Erythroblast (primary cell): ENCODE measurements at regions not wholly inside any gene's neighbourhood (a gene's known extent, or its start where the extent isn't known, plus 50 kb on each side); places are given as distances from the start of the nearest gene placed in this dataset.
"Not testable (repeated sequence)": the region's sequence is repeated elsewhere in the genome, so short reads cannot be mapped to it uniquely, and the experiment has no call there.

Experiments used
- DNase-seq, 2 experiments: peaks; one replicate each; lab custom pipeline; 2025; lab: John Stamatoyannopoulos, UW
- GATA1 ChIP-seq: IDR thresholded peaks from 2 replicates; pipeline ENCODE4 v1.6.1; 2011; ENCODE audit warnings: low read depth, mild to moderate bottlenecking, control low read depth, low read length, moderate library complexity
- POLR2A ChIP-seq: IDR thresholded peaks from 2 replicates; pipeline ENCODE4 v1.6.1; 2011; ENCODE audit warnings: mild to moderate bottlenecking, low read length

DNA sequence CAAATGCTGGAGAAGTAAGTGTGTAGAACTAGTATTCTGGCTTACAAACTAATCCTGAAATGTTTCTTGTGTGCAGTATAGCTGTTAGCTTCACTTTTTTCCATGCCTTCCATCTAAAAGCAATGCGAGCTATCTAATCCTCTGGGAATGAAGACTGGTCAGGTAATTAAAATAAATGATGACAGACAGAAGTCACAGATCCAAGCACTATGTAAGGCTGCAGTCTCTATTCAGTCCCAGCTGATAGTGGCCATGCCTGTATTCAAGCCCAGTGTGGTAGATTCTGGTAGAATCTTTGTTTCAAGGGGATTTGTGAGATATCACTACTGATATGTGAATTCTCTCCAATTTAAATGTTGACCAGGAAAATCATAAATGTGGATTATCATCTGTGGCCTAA is 637.2 kb downstream of the TMTC2 start:
- TF ChIP-seq POLR2A, result no peak
- TF ChIP-seq GATA1, result no peak

DNA sequence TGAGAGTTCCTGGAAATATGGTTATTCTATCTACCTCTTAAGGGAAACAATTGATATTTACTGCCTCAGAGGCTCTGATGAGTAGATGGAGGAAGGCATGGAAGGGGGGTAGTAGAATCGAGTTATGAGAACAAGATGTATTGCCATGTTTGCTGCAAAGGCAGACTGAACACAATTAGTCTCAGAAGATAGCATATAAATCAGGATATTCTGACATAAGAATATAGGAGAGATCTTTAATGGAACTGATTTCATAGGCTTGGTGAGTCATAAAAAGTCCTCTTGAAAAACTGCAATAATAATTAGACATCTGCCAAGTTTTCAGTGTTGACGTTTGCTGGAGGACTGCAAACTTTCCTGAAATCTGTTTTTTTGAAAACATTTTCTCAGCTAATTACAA is 636.1 kb downstream of the TMTC2 start:
- TF ChIP-seq POLR2A, result no peak
- TF ChIP-seq GATA1, result no peak
- no peak for DNase-seq

More for the DNA sequence above, 637.2 kb downstream of the TMTC2 start:
- no peak for DNase-seq

DNA sequence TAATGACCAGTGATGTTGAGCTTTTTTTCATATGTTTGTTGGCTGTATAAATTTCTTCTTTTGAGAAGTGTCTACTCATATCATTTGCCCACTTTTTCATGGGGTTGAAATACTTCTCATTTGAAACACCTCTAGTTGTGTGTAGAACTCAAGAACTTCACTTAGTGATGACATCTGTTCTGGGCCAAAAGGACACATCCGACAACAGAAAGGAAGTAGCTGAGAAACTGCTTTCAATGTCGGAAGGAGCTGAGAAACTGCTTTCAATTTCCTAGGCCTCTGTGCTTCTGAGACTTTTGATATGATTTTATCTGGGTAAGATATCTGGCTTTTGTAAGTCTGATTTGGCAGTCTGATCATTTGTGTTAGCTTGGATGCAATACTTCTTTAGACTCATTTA is 635.3 kb downstream of the TMTC2 start:
- TF ChIP-seq POLR2A (no peak), GATA1 (no peak)
- no peak for DNase-seq

DNA sequence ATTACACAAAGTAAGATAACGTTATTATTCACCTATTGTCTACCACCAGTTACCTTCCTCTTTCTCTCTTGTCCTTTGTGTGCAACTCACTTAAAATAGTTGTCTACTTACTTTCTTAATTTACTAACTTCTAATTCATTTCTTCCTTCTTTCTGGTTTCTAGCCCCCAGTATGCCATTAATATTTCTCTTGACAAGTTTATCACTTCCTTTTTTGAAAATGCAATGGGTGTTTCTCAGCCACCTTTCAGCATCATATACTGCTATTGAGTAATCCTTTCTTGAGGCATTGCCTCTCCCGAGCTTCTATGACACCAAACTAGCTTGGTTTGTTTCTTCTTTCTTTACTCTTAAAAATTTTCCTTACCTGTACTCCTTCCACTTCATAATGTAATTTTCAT is 633.6 kb downstream of the TMTC2 start:
- TF ChIP-seq POLR2A, result no peak
- no peak for TF ChIP-seq GATA1
- DNase-seq, result no peak

DNA sequence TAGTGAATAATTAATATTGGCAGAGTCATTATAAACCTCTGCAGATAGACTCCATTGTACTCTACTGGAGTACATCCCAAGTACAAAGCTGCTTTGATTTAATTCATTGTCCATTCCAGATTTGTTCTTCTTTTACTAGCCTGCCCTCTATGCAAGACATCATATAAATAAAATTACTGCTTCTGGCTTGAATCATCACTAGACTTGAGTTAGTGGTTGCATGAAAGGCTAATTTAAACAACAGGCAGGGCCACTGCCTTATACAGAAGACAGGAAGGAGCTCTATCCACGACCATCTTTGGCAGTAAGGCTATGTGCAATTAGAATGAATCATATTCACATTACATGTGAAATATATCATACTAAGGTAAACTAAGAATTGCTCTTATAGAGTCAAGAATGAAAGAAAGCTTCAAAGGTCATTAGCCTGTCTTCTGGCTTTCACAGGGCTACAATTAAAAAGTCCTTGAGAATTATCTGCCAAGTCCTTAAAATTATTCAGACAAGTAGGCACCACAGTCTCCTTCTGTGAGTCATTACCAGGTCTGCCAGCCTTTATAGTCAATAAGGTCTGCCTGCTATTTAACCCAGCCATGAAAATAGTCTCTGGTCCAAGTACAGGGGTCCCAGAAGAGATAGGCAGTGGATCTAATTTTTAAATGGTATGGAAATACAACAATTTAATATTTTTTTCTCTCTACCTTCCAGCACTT is 631.8 kb downstream of the TMTC2 start:
- TF ChIP-seq POLR2A, result no peak
- TF ChIP-seq GATA1, result no peak

DNA sequence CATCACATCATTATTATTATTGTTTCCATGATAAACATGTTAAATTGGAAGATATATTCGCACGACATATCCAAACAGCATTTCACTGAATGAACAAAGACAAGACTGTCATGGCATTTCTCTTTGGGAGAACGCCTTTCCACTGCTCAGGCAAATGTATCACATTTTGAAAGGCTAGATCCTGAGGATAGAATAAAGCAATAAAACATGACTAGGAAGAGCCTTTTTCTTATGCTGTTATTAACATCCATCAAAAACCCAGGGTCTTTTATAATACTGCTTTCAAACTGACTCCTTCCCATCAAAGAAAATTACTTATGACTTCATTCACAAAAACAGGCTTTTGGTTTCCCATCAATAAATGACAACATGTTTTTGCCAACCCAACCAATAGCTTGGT is 630.9 kb downstream of the TMTC2 start:
- no peak for DNase-seq
- TF ChIP-seq GATA1 (no peak), POLR2A (no peak)

More for the DNA sequence above, 631.8 kb downstream of the TMTC2 start:
- DNase-seq, result no peak

DNA sequence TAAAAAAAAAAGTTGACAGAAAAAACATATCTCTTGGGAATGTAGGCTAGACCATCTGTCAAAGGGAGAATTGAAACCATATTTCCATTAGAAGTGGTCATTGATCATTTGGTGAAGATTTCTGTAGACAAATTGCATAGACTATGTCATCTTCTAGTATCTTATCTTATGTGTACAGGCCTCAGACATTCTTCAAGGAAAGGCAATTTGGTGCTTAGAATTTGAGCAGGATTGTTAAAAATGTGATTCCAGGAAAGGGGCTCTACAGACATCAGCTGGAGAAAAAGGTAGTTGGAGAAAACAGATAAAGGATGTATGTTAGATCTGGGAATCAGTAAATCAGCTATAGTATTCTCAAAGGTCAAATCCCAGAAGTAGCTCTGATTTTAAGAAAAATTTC is 627.1 kb downstream of the TMTC2 start:
- no peak for TF ChIP-seq POLR2A
- no peak for TF ChIP-seq GATA1
- DNase-seq, result no peak

DNA sequence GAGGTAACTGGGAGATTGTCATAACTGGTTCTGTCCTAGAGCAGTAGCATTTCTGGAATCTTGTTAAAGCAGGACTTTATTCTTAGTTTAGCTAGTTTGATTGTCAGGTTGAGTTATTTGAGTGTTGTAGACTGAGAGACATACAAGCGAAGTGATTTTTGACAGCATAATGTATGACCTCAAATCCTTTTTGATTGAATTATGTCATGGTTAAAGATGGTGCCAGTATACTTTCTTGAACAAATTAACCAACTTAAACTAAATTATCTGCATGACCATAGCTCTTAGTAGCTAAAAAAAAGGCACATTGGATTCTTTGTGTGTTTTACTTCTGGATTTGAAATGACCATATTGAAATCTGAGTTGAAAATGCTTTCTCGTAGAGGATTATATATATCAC is 626.6 kb downstream of the TMTC2 start:
- no peak for TF ChIP-seq POLR2A
- TF ChIP-seq GATA1, result no peak
- no peak for DNase-seq

DNA sequence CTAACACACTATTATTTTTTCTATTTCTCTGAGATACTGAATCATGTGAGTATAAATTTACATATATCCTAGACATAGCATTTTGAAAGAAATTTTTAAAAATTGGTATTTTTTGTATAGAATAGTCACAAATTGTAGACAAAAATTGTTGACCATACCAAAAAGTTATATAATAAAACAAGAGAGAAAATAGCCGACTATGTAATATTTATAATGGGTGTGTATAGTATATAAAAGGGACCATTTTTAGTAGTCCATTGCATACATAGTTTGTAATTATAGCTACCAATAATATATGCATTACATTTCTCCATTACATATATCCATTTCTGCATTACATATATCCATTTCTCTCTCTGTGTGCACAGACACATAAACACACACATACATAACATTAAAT is 590.2 kb downstream of the TMTC2 start:
- DNase-seq, result no peak
- TF ChIP-seq GATA1 (no peak), POLR2A (no peak)

DNA sequence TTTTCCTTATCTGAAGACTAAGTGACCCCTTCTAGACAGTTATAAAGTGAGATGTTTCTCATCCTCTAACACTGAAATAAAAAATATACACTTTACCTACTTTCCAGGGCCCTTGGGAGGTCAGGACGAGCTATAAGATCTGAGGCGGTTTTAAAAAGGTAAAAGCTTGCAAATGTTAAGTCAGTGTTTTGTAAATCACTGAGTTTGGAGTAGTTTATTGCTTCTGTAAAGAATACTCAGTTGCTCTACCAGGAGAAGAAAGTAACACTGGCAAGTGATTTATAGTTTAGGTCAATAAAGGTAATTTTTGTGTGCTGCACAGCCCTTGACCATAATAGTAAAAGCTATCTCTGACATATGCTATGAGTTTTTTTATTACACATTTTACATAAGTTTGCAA is 584.5 kb downstream of the TMTC2 start:
- no peak for DNase-seq
- no peak for TF ChIP-seq GATA1
- TF ChIP-seq POLR2A, result no peak

DNA sequence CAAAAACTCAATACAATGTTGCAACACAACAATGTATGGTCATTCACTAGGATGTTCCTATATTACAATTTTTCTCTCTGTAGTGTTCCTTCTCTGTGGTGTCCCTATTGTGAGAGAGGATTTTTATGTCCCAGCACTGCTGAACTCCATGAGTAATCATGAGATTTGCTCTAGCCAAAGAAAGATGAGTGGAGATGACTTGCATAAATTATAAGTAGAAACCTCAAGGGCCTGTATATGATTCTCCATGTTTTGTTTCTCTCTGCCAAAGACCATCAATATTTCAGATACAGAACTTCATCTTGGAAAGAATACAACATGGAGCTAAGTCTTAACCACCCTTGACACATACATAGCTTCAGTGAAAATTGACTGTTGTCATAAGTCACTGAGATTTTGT is 579.1 kb downstream of the TMTC2 start:
- DNase-seq, result no peak
- no peak for TF ChIP-seq GATA1
- no peak for TF ChIP-seq POLR2A

DNA sequence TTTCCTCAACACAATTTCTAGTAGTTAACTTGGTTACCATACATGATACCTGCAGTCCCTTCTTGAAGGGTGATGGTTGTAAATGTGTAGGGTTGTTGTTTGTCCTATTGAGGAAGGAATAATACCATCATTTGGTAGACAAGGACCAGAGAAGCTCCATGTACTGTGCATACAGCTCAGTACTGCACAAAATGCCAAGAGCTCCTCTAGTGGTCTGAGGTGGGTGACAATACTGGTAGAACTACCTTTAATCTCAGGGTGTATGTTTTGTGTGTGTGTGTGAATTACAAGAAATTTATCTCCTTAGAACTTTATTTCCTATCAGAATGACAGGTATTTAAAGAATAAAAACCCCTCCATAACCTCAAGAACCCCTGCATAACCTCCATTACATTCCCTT is 575.3 kb downstream of the TMTC2 start:
- no peak for DNase-seq
- TF ChIP-seq GATA1 (no peak), POLR2A (no peak)

DNA sequence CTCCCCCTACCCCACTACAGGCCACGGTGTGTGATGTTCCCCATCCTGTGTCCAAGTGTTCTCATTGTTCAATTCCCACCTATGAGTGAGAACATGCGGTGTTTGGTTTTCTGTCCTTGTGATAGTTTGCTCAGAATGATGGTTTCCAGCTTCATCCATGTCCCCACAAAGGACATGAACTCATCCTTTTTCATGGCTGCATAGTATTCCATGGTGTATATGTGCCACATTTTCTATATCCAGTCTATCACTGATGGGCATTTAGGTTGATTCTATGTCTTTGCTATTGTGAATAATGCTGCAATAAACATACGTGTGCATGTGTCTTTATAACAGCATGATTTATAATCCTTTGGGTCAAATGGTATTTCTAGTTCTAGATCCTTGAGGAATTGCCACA is 573.4 kb downstream of the TMTC2 start:
- not testable (repeated sequence) for DNase-seq

DNA sequence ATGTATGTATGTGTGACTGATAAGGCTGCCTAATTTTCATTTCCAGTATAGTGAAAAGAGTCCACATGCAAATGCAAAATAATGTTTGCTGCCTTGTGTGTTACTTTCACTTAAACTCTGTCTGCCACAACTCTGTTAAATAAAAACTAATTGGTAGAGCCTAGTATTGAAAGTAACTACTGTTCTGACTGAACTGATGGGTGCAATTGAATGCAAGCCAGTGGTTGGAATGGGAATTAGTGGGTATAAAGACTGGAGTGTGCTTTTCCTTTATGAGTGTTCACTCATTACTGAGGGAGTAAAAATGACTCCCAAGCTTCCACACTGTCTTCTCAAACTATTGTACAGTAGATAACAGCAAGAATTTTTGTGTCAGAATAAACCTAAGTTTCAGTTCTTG is 571.0 kb downstream of the TMTC2 start:
- no peak for TF ChIP-seq GATA1
- no peak for TF ChIP-seq POLR2A
- no peak for DNase-seq

DNA sequence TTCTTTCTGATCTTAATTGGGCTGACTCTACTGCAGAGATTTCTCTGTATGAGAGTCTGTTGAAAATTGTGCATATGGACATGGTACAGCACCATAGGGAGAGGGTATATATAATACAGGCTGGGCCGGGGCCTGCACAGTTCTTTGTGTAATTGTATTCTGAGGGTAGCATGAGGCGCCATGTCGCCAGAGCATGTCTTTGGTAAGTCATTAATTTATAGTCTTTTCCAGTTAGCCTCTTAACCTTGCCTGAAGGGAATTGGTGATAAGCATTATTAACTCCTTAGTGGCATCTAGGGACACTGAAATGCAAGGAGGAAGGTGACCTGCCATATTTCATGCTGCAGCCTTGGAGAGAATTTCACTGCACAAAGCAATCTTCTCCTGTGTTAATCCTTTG is 569.9 kb downstream of the TMTC2 start:
- TF ChIP-seq POLR2A (no peak), GATA1 (no peak)
- no peak for DNase-seq

DNA sequence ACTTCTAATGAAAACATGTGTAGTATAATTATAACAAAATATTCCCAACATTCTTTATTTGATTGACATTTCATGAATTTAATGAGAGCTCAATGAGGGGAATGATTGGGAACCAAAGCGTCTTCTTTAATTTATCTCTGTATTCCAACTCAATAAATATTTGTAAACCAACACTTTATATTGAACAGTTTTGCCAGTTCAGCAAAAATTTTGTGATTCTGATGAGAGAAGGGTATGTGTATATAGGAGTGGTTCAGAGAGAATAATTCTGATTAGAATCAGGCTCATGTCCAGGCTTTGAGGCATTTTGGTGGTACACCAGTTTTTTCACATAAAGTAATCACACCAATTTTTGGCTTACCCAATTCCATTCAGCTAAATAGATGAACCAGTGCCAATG is 564.2 kb downstream of the TMTC2 start:
- TF ChIP-seq POLR2A, result no peak
- DNase-seq, result no peak
